Duodenal mucosa (tissue), 2 donors: ENCODE measurements at regions not wholly inside any gene's neighbourhood (a gene's known extent, or its start where the extent isn't known, plus 50 kb on each side); places are given as distances from the start of the nearest gene placed in this dataset.

Experiments
- H3K27ac ChIP-seq: one replicate; pipeline ENCODE4 v1.7.0; 2013; ENCODE audit warnings: low read depth, low read length
- H3K27me3 ChIP-seq, 2 donors: one replicate each; pipeline ENCODE4 v1.7.0; 2013; ENCODE audit warnings: low read length in 2 of 2, control low read depth in 1 of 2; ENCODE audit not compliant: insufficient read depth in 2 of 2, control insufficient read depth in 1 of 2
- H3K36me3 ChIP-seq, 2 donors: one replicate each; pipeline ENCODE4 v1.7.0; 2013; ENCODE audit warnings: low read length in 2 of 2, control low read depth in 1 of 2; ENCODE audit not compliant: insufficient read depth in 2 of 2, control insufficient read depth in 1 of 2
- H3K4me1 ChIP-seq, 2 donors: one replicate each; pipeline ENCODE4 v1.7.0; 2013; ENCODE audit warnings: low read length in 2 of 2, control low read depth in 1 of 2; ENCODE audit not compliant: insufficient read depth in 2 of 2, control insufficient read depth in 1 of 2
- H3K4me3 ChIP-seq, 2 donors: one replicate each; pipeline ENCODE4 v1.7.0; 2013; ENCODE audit warnings: low read length in 2 of 2, low read depth in 1 of 2
- H3K9ac ChIP-seq, 2 donors: one replicate each; pipeline ENCODE4 v1.7.0; 2013; ENCODE audit warnings: low read length in 2 of 2, low read depth in 1 of 2
- H3K9me3 ChIP-seq, 2 donors: one replicate each; pipeline ENCODE4 v1.7.0; 2013; ENCODE audit warnings: low read length in 2 of 2, control low read depth in 1 of 2; ENCODE audit not compliant: control insufficient read depth in 1 of 2

GRCh38 chr22:44604455-44604854 lies 97.5 kb upstream of the PRR5 start:
- H3K36me3 ChIP-seq = no peaks in the 10 kb centered on the region
- H3K27me3 ChIP-seq = no peaks in the 10 kb centered on the region

GRCh38 chr22:44603767-44604166 lies 98.2 kb upstream of the PRR5 start:
- H3K4me3 ChIP-seq = no peak overlapping the region
- no peaks in the 10 kb centered on the region for H3K36me3 ChIP-seq
- no peak overlapping the region for H3K9ac ChIP-seq
- H3K4me1 ChIP-seq = no peaks in the 10 kb centered on the region
- no peaks in the 10 kb centered on the region for H3K27me3 ChIP-seq
- H3K27ac ChIP-seq = no peak overlapping the region
- H3K9me3 ChIP-seq = no peaks in the 10 kb centered on the region

More at GRCh38 chr22:44604455-44604854, 97.5 kb upstream of the PRR5 start:
- H3K9me3 ChIP-seq = no peaks in the 10 kb centered on the region
- H3K9ac ChIP-seq = no peak overlapping the region
- H3K4me1 ChIP-seq = no peaks in the 10 kb centered on the region
- H3K4me3 ChIP-seq = no peak overlapping the region
- no peak overlapping the region for H3K27ac ChIP-seq

- H3K4me1 ChIP-seq = no peaks in the 10 kb centered on the region
- H3K4me3 ChIP-seq = no peak overlapping the region
- peaks cover 0 to 2% of the 10 kb centered on the region in 2 donors for H3K27me3 ChIP-seq
- no peak overlapping the region for H3K9ac ChIP-seq
- H3K36me3 ChIP-seq = no peaks in the 10 kb centered on the region
- H3K27ac ChIP-seq = no peak overlapping the region
- no peaks in the 10 kb centered on the region for H3K9me3 ChIP-seq
Measured at GRCh38 chr22:44601725-44602124, 100.3 kb upstream of the PRR5 start.

- H3K4me3 ChIP-seq = no peak overlapping the region
Measured at GRCh38 chr22:44601189-44601588, 100.8 kb upstream of the PRR5 start.

GRCh38 chr22:44600207-44600785 lies 101.7 kb upstream of the PRR5 start:
- Histone ChIP-seq H3K27me3 (peaks cover 8 to 14% of the 10 kb centered on the region in 2 donors), H3K36me3 (no peaks in the 10 kb centered on the region), H3K4me1 (no peaks in the 10 kb centered on the region), H3K9me3 (no peaks in the 10 kb centered on the region), H3K9ac (no peak overlapping the region), H3K27ac (no peak overlapping the region), H3K4me3 (no peak overlapping the region)

More at GRCh38 chr22:44601189-44601588, 100.8 kb upstream of the PRR5 start:
- Histone ChIP-seq H3K9me3 (no peaks in the 10 kb centered on the region), H3K4me1 (no peaks in the 10 kb centered on the region), H3K9ac (no peak overlapping the region), H3K36me3 (no peaks in the 10 kb centered on the region), H3K27ac (no peak overlapping the region), H3K27me3 (peaks cover 3 to 7% of the 10 kb centered on the region in 2 donors)

- Histone ChIP-seq H3K27me3 (peaks cover 13 to 14% of the 10 kb centered on the region in 2 donors), H3K4me3 (no peak overlapping the region), H3K36me3 (no peaks in the 10 kb centered on the region), H3K27ac (no peak overlapping the region), H3K9me3 (no peaks in the 10 kb centered on the region), H3K9ac (no peak overlapping the region), H3K4me1 (no peaks in the 10 kb centered on the region)
Measured at GRCh38 chr22:44599500-44600140, 101.6 kb upstream of the RTL6 start.

- Histone ChIP-seq H3K4me1 (no peaks in the 10 kb centered on the region), H3K27me3 (peaks cover 13 to 14% of the 10 kb centered on the region in 2 donors), H3K9me3 (no peaks in the 10 kb centered on the region), H3K36me3 (no peaks in the 10 kb centered on the region), H3K27ac (no peak overlapping the region), H3K4me3 (no peak overlapping the region), H3K9ac (no peak overlapping the region)
Measured at GRCh38 chr22:44599084-44599483, 101.1 kb upstream of the RTL6 start.

GRCh38 chr22:44597616-44598015 lies 99.6 kb upstream of the RTL6 start:
- no peaks in the 10 kb centered on the region for H3K4me1 ChIP-seq
- H3K4me3 ChIP-seq = no peak overlapping the region
- H3K27me3 ChIP-seq = peaks cover 13 to 14% of the 10 kb centered on the region in 2 donors
- H3K9me3 ChIP-seq = no peaks in the 10 kb centered on the region
- no peak overlapping the region for H3K9ac ChIP-seq
- H3K27ac ChIP-seq = no peak overlapping the region
- no peaks in the 10 kb centered on the region for H3K36me3 ChIP-seq

- Histone ChIP-seq H3K27ac (no peak overlapping the region), H3K9me3 (no peaks in the 10 kb centered on the region), H3K27me3 (peaks cover 13 to 14% of the 10 kb centered on the region in 2 donors), H3K9ac (no peak overlapping the region), H3K36me3 (no peaks in the 10 kb centered on the region), H3K4me3 (no peak overlapping the region), H3K4me1 (no peaks in the 10 kb centered on the region)
Measured at GRCh38 chr22:44596396-44597125, 98.5 kb upstream of the RTL6 start.

GRCh38 chr22:44595841-44596341 lies 97.9 kb upstream of the RTL6 start:
- Histone ChIP-seq H3K4me3 (no peak overlapping the region), H3K9ac (no peak overlapping the region), H3K4me1 (no peaks in the 10 kb centered on the region), H3K9me3 (no peaks in the 10 kb centered on the region), H3K36me3 (no peaks in the 10 kb centered on the region), H3K27me3 (peaks cover 13 to 14% of the 10 kb centered on the region in 2 donors), H3K27ac (no peak overlapping the region)
